NB4 (cell line): ENCODE measurements at regions not wholly inside any gene's neighbourhood (a gene's known extent, or its start where the extent isn't known, plus 50 kb on each side); places are given as distances from the start of the nearest gene placed in this dataset.

Experiments used
- CTCF ChIP-seq: IDR thresholded peaks from one replicate; pipeline ENCODE4 v1.5.1; 2012; ENCODE audit warnings: low read depth, low read length
- MAX ChIP-seq: IDR thresholded peaks from 2 replicates; pipeline ENCODE4 v1.6.1; 2011; ENCODE audit warnings: low read depth, low read length
- POLR2A ChIP-seq: IDR thresholded peaks from 2 replicates; pipeline ENCODE4 v1.6.1; 2011; ENCODE audit warnings: mild to moderate bottlenecking; ENCODE audit not compliant: insufficient read length; ENCODE audit errors: extremely low read depth

- TF ChIP-seq CTCF: no peak
- no peak for TF ChIP-seq POLR2A
- TF ChIP-seq MAX: no peak
Observed at GRCh38 chr12:33710548-33710947, 270.9 kb upstream of the SYT10 start.
